Ovary (tissue), 3 donors: ENCODE measurements at regions not wholly inside any gene's neighbourhood (a gene's known extent, or its start where the extent isn't known, plus 50 kb on each side); places are given as distances from the start of the nearest gene placed in this dataset.

ENCODE experiments used
- EP300 ChIP-seq: sonication (generic); formaldehyde crosslinking; IDR thresholded peaks from one replicate; pipeline ENCODE4 v1.6.1; 2017; ENCODE audit warnings: antibody characterized with exemption
- POLR2A ChIP-seq: fragments of 450-650 bp; IDR thresholded peaks from one replicate; pipeline ENCODE4 v1.6.1; 2017; ENCODE audit warnings: antibody characterized with exemption, mild to moderate bottlenecking, moderate library complexity
- TF ChIP-seq, protein P1 (sequence below), 3 donors: fragments of 450-650 bp in 2 of 3; fragments of 200-600 bp in 1 of 3; IDR thresholded peaks; one replicate each; pipeline versions ENCODE4 v1.5.1 to v1.8.0; 2016 to 2022; ENCODE audit warnings: antibody characterized with exemption in 3 of 3, mild to moderate bottlenecking in 1 of 3
- donor health status: DM: no; HTN: no; CAD: no.

- TF ChIP-seq, protein P1, sequence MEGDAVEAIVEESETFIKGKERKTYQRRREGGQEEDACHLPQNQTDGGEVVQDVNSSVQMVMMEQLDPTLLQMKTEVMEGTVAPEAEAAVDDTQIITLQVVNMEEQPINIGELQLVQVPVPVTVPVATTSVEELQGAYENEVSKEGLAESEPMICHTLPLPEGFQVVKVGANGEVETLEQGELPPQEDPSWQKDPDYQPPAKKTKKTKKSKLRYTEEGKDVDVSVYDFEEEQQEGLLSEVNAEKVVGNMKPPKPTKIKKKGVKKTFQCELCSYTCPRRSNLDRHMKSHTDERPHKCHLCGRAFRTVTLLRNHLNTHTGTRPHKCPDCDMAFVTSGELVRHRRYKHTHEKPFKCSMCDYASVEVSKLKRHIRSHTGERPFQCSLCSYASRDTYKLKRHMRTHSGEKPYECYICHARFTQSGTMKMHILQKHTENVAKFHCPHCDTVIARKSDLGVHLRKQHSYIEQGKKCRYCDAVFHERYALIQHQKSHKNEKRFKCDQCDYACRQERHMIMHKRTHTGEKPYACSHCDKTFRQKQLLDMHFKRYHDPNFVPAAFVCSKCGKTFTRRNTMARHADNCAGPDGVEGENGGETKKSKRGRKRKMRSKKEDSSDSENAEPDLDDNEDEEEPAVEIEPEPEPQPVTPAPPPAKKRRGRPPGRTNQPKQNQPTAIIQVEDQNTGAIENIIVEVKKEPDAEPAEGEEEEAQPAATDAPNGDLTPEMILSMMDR (IDR thresholded peaks at IDR 0.05), result no peak
- no peak for TF ChIP-seq POLR2A
- no peak for TF ChIP-seq EP300
Observed at GRCh38 chr15:36210426-36210825, 369.0 kb upstream of the CDIN1 start.
